ENCODE measurements at regions not wholly inside any gene's neighbourhood (a gene's known extent, or its start where the extent isn't known, plus 50 kb on each side); places are given as distances from the start of the nearest gene placed in this dataset.

DNA sequence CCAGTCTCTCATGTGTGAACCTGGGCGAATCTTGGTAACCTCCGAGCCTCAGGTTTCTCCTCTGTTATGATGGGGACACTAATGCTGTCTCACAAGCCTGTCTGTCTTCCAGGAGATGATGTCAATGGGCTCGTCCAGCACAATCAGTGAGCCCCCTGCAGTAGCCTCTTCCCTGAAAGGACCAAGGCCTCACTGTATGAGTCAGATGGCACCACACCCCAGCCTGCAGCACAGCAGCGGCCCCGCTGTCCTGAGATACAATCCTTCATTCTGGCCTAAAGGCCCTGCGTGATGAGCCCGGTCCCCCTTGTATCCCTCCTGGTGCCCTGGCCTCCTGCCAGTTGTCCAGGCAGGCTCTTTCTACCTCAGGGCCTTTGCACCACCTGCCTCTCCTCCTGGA is 234.4 kb downstream of the IRF8 start:
- Histone ChIP-seq H3K27ac (no peak overlapping the region), H3K9me3 (no peaks in the 10 kb centered on the region), H3K4me1 (no peaks in the 10 kb centered on the region), H3K4me2 (no peak overlapping the region), H3K4me3 (no peak overlapping the region)
- TF ChIP-seq HEYL (CRISPR knock-in tag; IDR thresholded peaks at IDR 0.05) (no peak), RNF2 (IDR thresholded peaks at IDR 0.05; ENCODE audit: borderline replicate concordance, low read depth) (no peak), HOXB5 (CRISPR knock-in tag; IDR thresholded peaks at IDR 0.05) (no peak), BHLHE40 (IDR thresholded peaks at IDR 0.05; ENCODE audit: low read depth, low read length) (no peak)
- TF ChIP-seq, protein P1, sequence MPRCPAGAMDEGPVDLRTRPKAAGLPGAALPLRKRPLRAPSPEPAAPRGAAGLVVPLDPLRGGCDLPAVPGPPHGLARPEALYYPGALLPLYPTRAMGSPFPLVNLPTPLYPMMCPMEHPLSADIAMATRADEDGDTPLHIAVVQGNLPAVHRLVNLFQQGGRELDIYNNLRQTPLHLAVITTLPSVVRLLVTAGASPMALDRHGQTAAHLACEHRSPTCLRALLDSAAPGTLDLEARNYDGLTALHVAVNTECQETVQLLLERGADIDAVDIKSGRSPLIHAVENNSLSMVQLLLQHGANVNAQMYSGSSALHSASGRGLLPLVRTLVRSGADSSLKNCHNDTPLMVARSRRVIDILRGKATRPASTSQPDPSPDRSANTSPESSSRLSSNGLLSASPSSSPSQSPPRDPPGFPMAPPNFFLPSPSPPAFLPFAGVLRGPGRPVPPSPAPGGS (IDR thresholded peaks at IDR 0.05), result no peak
- DNase-seq (ENCODE audit: low read depth in 1 of 2, low spot score in 1 of 2), result no peak
- WGBS (ENCODE audit: missing lambda C conversion rate), result 90% methylated on average over 6 of the region's 7 CpGs
- CTCF ChIA-PET, result no interaction called here
- no peak for ATAC-seq
- POLR2A ChIA-PET, result no interaction called here
- FAIRE-seq, result no peak

DNA sequence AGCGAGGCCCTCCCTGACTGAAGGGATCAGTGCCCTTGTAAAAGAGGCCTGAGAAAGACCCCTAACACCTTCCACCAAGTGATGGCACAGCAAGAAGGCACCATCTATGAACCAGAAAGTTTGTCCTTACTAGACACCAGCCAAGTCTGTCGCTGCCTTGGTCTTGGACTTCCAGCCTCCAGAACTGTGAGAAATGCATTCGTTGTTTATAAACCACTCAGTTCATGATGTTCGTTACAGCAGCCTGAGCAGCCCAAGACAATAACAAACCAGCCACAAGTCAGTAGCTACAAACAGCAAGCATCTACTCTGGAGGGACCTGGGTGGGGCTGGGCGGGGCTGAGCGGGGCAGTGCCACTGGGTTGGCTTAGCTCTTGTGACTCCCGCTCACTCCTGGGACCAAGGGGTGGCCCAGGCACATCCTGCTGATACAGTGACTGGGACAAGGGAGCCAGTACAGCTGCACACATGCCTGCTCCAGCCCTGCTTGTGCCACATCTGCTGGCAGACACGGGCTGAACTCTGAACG is 234.9 kb downstream of the IRF8 start:
- no peak for ATAC-seq
- no peak for DNase-seq (ENCODE audit: low read depth in 1 of 2, low spot score in 1 of 2)
- no peak for TF ChIP-seq HOXB5 (CRISPR knock-in tag; IDR thresholded peaks at IDR 0.05)
- no peak for TF ChIP-seq SREBF2 (IDR thresholded peaks at IDR 0.05)
- TF ChIP-seq ZNF302 (CRISPR knock-in tag; IDR thresholded peaks at IDR 0.05), result no peak
- TF ChIP-seq HOXA7 (CRISPR knock-in tag; IDR thresholded peaks at IDR 0.05), result no peak
- TF ChIP-seq KDM5A (IDR thresholded peaks at IDR 0.05), result no peak
- TF ChIP-seq HEYL (CRISPR knock-in tag; IDR thresholded peaks at IDR 0.05), result no peak
- Histone ChIP-seq H3K9me3 (no peaks in the 10 kb centered on the region), H3K4me2 (no peak overlapping the region), H3K4me3 (no peak overlapping the region), H3K27ac (no peak overlapping the region), H3K4me1 (no peaks in the 10 kb centered on the region)
- POLR2A ChIA-PET, result no interaction called here
- no peak for FAIRE-seq
- WGBS (ENCODE audit: missing lambda C conversion rate), result 62% methylated on average over 8 of the region's 9 CpGs
- CTCF ChIA-PET, result interaction anchor here (0.8 kb wide), 1 partner anchor 384 kb away, joined by 3 read pairs; no protein-coding TSS in a partner anchor

DNA sequence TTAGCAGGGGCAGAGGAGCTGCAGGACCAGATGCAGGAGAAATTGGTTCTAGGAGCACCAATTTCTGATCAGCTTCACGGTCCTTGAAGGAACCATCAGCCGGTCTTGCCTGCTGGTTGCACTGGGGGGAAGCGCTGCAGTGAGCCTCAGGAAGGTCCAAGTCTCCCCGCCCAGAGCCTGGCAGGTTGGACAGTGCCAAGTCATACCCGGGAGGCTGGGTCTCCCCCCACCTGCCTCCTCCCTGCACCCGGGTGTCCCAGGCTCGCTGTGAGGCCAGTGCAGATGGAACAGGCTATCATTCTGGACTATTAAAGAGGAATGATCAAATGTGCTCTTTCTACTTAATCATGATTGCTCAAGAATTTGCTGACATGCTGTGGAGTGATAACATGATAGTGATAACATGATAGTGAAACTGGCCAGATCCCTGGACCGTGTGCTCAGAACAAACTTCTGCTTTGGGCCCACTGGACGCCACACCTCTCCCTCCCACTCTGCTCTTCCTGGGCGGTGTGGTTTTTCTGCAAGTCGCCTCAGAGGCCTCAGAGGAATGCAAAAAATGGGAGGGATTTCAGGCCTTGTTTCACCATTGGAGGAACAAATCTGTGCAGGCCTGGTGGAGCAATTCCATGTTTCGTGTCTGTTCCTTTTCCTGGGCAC is 236.0 kb downstream of the IRF8 start:
- DNase-seq (ENCODE audit: low read depth in 1 of 2, low spot score in 1 of 2) (no peak), ATAC-seq (no peak), FAIRE-seq (no peak)
- H3K27ac ChIP-seq, result no peak overlapping the region
- TF ChIP-seq NFE2L2 (conservative IDR thresholded peaks at IDR 0.05; ENCODE audit: low read length) (no peak), ZNF302 (CRISPR knock-in tag; IDR thresholded peaks at IDR 0.05) (no peak)
- POLR2A ChIA-PET, result no interaction called here
- no peak overlapping the region for H3K4me3 ChIP-seq
- 51% methylated on average over 12 of the region's 12 CpGs for WGBS (ENCODE audit: missing lambda C conversion rate)
- H3K9me3 ChIP-seq, result 0 out of 3 replicates have a peak, but pooled peaks cover 5% of the 10 kb centered on the region
- CTCF ChIA-PET, result interaction anchor here (1.0 to 1.2 kb wide), 3 partner anchors 18 to 313 kb away, joined by 3 to 5 read pairs (median 3); no protein-coding TSS in a partner anchor
- H3K4me1 ChIP-seq, result no peaks in the 10 kb centered on the region
- H3K4me2 ChIP-seq, result no peak overlapping the region

DNA sequence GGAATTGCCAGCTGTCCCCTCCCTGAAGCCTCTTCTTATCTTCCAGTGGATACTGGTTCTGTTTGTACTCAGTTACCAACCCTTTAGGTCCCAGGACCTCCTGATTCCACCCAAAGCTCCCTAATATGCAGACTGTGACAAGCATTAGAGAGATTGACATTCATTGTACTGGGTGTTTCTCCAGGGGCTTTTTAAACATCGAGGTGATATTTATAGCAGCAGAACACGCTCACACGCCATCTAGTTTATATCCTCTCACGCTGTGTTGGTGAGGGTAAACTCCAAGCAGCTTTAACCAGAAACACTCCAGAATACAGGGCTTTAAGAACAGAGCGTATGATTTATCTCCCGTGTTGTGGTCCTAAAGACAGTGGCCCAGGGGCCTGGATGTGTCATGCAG is 238.4 kb downstream of the IRF8 start:
- H3K4me3 ChIP-seq, result no peak overlapping the region
- no peak for ATAC-seq
- DNase-seq (ENCODE audit: low read depth in 1 of 2, low spot score in 1 of 2), result no peak
- H3K4me2 ChIP-seq, result no peak overlapping the region
- H3K4me1 ChIP-seq, result no peaks in the 10 kb centered on the region
- WGBS (ENCODE audit: missing lambda C conversion rate), result 26% methylated on average over 6 of the region's 6 CpGs
- CTCF ChIA-PET, result interaction anchor here (0.6 to 1.5 kb wide), 3 partner anchors 10 to 66 kb away, joined by 3 to 4 read pairs (median 4); no protein-coding TSS in a partner anchor
- H3K27ac ChIP-seq, result no peak overlapping the region
- FAIRE-seq, result no peak
- POLR2A ChIA-PET, result no interaction called here
- H3K9me3 ChIP-seq, result 0 out of 3 replicates have a peak, but pooled peaks cover 5% of the 10 kb centered on the region
- TF ChIP-seq, protein P2, sequence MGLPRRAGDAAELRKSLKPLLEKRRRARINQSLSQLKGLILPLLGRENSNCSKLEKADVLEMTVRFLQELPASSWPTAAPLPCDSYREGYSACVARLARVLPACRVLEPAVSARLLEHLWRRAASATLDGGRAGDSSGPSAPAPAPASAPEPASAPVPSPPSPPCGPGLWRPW (IDR thresholded peaks at IDR 0.05), result no peak
- TF ChIP-seq HOXA7 (CRISPR knock-in tag; IDR thresholded peaks at IDR 0.05) (no peak), EHF (CRISPR knock-in tag; IDR thresholded peaks at IDR 0.05) (no peak), ESRRA (IDR thresholded peaks at IDR 0.05; ENCODE audit: borderline replicate concordance, low read length) (no peak), BHLHE40 (IDR thresholded peaks at IDR 0.05; ENCODE audit: low read depth, low read length) (no peak), TP53 (CRISPR knock-in tag; IDR thresholded peaks at IDR 0.05) (no peak), PHF8 (IDR thresholded peaks at IDR 0.05; ENCODE audit: borderline replicate concordance, low read depth) (no peak), ZNF302 (CRISPR knock-in tag; IDR thresholded peaks at IDR 0.05) (no peak), SMC3 (IDR thresholded peaks at IDR 0.05) (no peak), MAZ (IDR thresholded peaks at IDR 0.05; ENCODE audit: borderline replicate concordance, low read depth, low read length) (no peak), CTCF (IDR thresholded peaks at IDR 0.05) (no peak), RCOR1 (IDR thresholded peaks at IDR 0.05; ENCODE audit: low read depth, low read length) (no peak), KDM1A (IDR thresholded peaks at IDR 0.05; ENCODE audit: low read depth) (no peak), ZSCAN20 (CRISPR knock-in tag; IDR thresholded peaks at IDR 0.05) (no peak), CBX8 (IDR thresholded peaks at IDR 0.05) (no peak), HEYL (CRISPR knock-in tag; IDR thresholded peaks at IDR 0.05) (no peak)
- TF ChIP-seq, protein P3, sequence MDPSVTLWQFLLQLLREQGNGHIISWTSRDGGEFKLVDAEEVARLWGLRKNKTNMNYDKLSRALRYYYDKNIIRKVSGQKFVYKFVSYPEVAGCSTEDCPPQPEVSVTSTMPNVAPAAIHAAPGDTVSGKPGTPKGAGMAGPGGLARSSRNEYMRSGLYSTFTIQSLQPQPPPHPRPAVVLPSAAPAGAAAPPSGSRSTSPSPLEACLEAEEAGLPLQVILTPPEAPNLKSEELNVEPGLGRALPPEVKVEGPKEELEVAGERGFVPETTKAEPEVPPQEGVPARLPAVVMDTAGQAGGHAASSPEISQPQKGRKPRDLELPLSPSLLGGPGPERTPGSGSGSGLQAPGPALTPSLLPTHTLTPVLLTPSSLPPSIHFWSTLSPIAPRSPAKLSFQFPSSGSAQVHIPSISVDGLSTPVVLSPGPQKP (IDR thresholded peaks at IDR 0.05; ENCODE audit: low read depth, low read length), result no peak

All from A549 (cell line).